ENCODE measurements at regions not wholly inside any gene's neighbourhood (a gene's known extent, or its start where the extent isn't known, plus 50 kb on each side); places are given as distances from the start of the nearest gene placed in this dataset.

DNA sequence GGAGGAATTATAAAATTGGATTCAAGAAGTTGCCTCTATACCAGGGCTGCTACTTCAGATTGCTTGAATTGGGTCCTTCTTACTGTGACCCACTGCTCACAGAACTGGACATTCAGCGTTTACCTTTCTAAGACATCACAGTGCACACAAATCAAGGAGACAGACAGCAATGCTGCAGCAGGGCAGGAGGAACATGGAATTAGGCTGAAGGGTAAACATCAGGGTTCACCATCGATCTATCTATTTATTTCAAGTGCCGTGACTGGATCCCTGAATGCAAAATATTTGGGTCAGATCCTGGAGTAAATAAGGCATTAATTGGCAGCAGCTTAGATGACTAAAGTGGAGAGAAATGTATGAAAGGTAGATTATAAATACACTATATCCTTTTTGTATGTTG is 76.9 kb upstream of the HMGA2 start:
- Mint-ChIP-seq H3K9me3 (no peaks in the 10 kb centered on the region), H3K4me3 (no peak overlapping the region), H3K27me3 (ENCODE audit: low read depth) (peaks cover 7% of the 10 kb centered on the region), H3K36me3 (ENCODE audit: low read depth) (no peaks in the 10 kb centered on the region), H3K4me1 (peaks cover 16% of the 10 kb centered on the region), H3K27ac (ENCODE audit: unreplicated experiment) (no peak overlapping the region)
- TF ChIP-seq, protein P1, sequence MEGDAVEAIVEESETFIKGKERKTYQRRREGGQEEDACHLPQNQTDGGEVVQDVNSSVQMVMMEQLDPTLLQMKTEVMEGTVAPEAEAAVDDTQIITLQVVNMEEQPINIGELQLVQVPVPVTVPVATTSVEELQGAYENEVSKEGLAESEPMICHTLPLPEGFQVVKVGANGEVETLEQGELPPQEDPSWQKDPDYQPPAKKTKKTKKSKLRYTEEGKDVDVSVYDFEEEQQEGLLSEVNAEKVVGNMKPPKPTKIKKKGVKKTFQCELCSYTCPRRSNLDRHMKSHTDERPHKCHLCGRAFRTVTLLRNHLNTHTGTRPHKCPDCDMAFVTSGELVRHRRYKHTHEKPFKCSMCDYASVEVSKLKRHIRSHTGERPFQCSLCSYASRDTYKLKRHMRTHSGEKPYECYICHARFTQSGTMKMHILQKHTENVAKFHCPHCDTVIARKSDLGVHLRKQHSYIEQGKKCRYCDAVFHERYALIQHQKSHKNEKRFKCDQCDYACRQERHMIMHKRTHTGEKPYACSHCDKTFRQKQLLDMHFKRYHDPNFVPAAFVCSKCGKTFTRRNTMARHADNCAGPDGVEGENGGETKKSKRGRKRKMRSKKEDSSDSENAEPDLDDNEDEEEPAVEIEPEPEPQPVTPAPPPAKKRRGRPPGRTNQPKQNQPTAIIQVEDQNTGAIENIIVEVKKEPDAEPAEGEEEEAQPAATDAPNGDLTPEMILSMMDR (conservative IDR thresholded peaks at IDR 0.05), result no peak
- DNase-seq (ENCODE audit: low read depth, low spot score), result no peak

DNA sequence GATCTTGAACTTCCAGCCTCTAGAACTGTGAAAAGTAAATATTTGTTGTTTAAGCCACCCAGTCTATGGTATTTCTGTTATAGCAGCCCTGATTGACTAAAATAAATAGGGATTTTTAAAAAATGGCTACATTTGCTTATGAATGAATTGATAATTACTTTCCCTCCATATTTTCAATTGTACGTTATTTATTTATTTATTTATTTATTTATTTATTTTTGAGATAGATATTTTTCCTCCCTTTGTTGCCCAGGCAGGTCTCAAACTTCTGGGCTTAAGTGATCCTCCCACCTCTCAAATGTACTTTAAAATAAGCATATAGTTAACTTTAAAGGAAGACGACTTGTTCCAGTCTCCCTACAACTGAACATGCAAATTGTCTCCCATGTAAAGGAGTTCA is 76.0 kb upstream of the HMGA2 start:
- H3K27me3 Mint-ChIP-seq (ENCODE audit: low read depth), result no peaks in the 10 kb centered on the region
- DNase-seq (ENCODE audit: low read depth, low spot score), result no peak
- H3K9me3 Mint-ChIP-seq, result no peaks in the 10 kb centered on the region
- no peak overlapping the region for H3K4me3 Mint-ChIP-seq
- no peak overlapping the region for H3K27ac Mint-ChIP-seq (ENCODE audit: unreplicated experiment)
- peaks cover 11% of the 10 kb centered on the region for H3K4me1 Mint-ChIP-seq
- H3K36me3 Mint-ChIP-seq (ENCODE audit: low read depth), result no peaks in the 10 kb centered on the region
- TF ChIP-seq, protein P1 (conservative IDR thresholded peaks at IDR 0.05), result no peak

DNA sequence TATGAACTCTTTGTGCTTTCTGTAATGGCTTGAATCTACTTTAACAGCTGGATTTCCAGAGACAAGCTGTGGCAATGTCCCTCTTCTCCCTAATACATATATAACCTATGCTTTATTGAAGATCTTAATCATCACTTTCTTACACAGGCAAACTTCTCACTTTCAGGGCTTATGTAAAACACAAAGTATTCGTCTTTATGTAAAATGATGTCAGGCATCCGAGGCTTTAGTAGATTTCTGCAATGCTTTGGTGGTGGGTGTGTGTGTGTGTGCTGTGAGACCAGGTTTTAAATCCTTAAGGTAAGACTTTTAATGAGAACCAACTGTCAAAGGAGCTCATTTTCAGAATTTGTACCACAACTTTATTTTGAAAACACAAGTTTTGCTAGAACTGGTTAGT is 70.0 kb upstream of the HMGA2 start:
- Mint-ChIP-seq H3K27me3 (ENCODE audit: low read depth) (peaks cover 8% of the 10 kb centered on the region), H3K9me3 (no peaks in the 10 kb centered on the region), H3K4me3 (no peak overlapping the region), H3K4me1 (no peaks in the 10 kb centered on the region), H3K36me3 (ENCODE audit: low read depth) (no peaks in the 10 kb centered on the region), H3K27ac (ENCODE audit: unreplicated experiment) (no peak overlapping the region)
- no peak for DNase-seq (ENCODE audit: low read depth, low spot score)
- TF ChIP-seq, protein P1 (conservative IDR thresholded peaks at IDR 0.05), result no peak

DNA sequence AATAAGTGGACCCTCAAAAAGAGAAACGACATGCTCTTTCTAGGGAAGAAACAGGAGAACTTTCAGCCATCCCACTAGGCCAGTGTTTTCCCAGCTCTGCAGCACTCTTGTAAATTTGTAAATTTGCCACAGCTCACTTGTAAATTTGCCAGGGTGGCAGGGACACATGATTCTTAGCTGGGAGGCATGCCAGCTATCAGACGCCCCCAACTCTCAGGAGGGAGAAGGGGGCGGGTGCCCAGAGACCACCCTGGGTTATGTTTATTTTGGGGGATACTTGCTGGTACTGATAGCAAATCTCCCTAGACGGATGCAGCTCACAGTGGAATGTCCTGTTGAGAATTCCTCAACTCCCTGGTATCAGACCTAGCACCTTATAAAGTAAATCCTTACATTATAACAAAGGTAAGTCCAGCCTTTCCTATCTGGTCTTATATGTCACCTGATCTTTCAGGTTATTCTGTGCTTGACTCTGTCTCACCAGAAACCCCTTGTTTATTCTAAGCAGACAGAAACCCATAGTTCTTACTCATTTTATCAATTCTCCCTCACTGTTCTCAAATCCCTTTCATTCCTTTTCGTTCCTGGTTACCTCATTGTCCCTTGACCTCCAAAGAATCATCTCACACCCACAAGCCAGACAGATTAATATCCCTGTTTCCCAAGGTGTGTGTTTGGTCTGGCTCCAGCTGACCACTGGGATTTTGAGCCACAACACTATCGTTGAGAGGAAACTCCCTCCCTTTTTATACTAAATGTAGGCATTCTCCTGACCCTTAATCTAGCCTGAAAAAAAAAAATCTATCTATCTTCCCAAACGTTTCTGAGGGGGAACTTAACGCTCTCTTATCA is 69.3 kb upstream of the HMGA2 start:
- TF ChIP-seq, protein P1 (conservative IDR thresholded peaks at IDR 0.05), result no peak
- Mint-ChIP-seq H3K9me3 (no peaks in the 10 kb centered on the region), H3K27me3 (ENCODE audit: low read depth) (peaks cover 8% of the 10 kb centered on the region), H3K27ac (ENCODE audit: unreplicated experiment) (no peak overlapping the region), H3K4me1 (no peaks in the 10 kb centered on the region), H3K36me3 (ENCODE audit: low read depth) (no peaks in the 10 kb centered on the region), H3K4me3 (no peak overlapping the region)
- DNase-seq (ENCODE audit: low read depth, low spot score), result no peak

DNA sequence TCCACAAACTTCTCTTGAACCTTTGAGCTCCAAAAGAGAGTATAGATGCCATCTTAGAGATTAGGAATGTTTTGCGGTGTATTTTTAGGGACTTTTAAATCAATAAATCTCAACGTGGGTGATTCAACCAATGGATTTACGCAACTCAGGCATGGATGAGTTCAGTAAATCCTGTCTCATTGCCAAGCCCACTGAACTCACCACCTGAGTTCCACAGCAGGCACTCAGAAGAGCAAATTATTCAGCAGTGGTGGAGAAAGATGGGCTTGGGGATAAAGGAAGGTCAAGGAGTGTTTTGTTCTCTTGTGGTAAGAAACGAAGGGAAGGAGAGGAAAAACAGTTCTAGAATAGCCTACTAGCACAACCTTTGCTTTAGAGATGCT is 68.7 kb upstream of the HMGA2 start:
- Mint-ChIP-seq H3K9me3 (no peaks in the 10 kb centered on the region), H3K4me1 (no peaks in the 10 kb centered on the region), H3K27me3 (ENCODE audit: low read depth) (peaks cover 8% of the 10 kb centered on the region), H3K27ac (ENCODE audit: unreplicated experiment) (no peak overlapping the region), H3K36me3 (ENCODE audit: low read depth) (no peaks in the 10 kb centered on the region), H3K4me3 (no peak overlapping the region)
- DNase-seq (ENCODE audit: low read depth, low spot score), result no peak
- TF ChIP-seq, protein P1 (conservative IDR thresholded peaks at IDR 0.05), result no peak

Measured in neural crest cell (in vitro differentiated cells).